OCI-LY3 (cell line): ENCODE measurements at regions not wholly inside any gene's neighbourhood (a gene's known extent, or its start where the extent isn't known, plus 50 kb on each side); places are given as distances from the start of the nearest gene placed in this dataset.

Experiments
- CTCF ChIP-seq: fragments of 200-600, 300-600 bp; sonication (generic); IDR thresholded peaks from 2 replicates; pipeline ENCODE4 v1.5.1; 2014; ENCODE audit warnings: antibody characterized with exemption, low read length, low read depth
- EZH2phosphoT487 ChIP-seq: fragments of 200-600 bp; shearing (Covaris generic); IDR thresholded peaks from 2 replicates; pipeline ENCODE4 v1.6.1; 2018; ENCODE audit warnings: antibody characterized with exemption, mixed run types, low read depth

DNA sequence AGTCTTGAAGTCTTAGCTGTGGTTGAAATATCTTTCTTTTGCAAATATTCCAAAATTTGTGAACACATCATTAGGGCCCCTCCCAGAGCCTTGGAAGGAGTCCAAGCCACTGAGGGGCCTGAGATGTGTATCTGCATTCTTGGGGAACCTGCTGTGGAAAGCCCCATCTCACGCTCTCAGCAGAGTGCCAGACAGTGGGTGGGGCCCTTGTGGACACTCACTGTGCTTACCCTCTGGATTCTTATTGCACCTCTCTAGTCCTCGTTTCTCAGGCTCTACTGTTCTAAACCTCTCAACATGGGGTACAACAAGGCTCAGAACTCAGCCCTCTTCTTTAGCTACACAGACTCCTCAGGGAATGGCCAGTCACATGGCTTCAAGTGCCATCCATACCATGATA lies 416.2 kb upstream of the CDH4 start:
- TF ChIP-seq CTCF (no peak), EZH2phosphoT487 (no peak)
